ENCODE measurements at regions not wholly inside any gene's neighbourhood (a gene's known extent, or its start where the extent isn't known, plus 50 kb on each side); places are given as distances from the start of the nearest gene placed in this dataset.

DNA sequence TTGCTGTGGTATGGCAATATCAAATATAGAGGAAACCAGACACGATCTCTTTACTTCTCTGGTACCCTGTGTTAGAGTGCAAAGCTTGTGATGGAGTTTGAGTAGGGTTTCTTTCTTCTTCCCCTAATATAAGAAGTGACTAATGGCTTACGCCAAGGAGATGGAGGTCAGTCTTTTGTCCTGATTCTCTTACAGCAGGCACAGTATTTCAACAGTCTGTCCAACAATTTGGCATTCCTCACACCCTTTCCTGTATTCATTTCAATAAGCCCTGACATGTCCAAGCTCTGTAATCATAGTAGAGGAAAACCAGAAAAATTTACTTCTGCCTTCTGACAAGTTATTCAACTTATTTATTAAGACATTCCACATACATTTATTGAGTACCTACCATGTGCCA is 546.2 kb downstream of the TMEM135 start:
- WGBS (ENCODE audit: extremely low coverage, insufficient read length, low lambda C conversion rate), result no CpG with 5 or more reads among the region's 2 CpGs
- no peak overlapping the region for H3K18ac ChIP-seq (ENCODE audit: insufficient read length, low read depth, low read length)
- H4K91ac ChIP-seq (ENCODE audit: insufficient read length, low read depth, low read length), result no peak overlapping the region
- H3K56ac ChIP-seq (ENCODE audit: insufficient read length, low read depth, low read length), result no peak overlapping the region
- no peaks in the 10 kb centered on the region for H3K4me1 ChIP-seq (ENCODE audit: insufficient read depth, low read length)
- no peaks in the 10 kb centered on the region; the same call in 1 of the 2 replicates for H3K79me2 ChIP-seq (ENCODE audit: insufficient read depth, low read length)
- no peak overlapping the region for H3K27ac ChIP-seq (ENCODE audit: insufficient read length, low read depth, low read length)
- Mint-ChIP-seq H3K36me3 (ENCODE audit: insufficient read depth in 1 of 3, low read depth in 3 of 3) (peaks cover 0 to 9% (median 8%) of the 10 kb centered on the region in 3 experiments; a peak in 3 of 7 replicates), H3K4me3 (no peak overlapping the region), H3K27ac (no peak overlapping the region), H3K4me1 (peaks cover 6 to 8% of the 10 kb centered on the region in 2 experiments; a peak in 3 of 4 replicates), H3K9me3 (peaks cover 9 to 20% of the 10 kb centered on the region in 2 experiments; a peak in 4 of 5 replicates), H3K27me3 (ENCODE audit: low read depth) (no peaks in the 10 kb centered on the region)
- H2AFZ ChIP-seq (ENCODE audit: low read length), result no peak overlapping the region
- H4K8ac ChIP-seq (replicated peaks; ENCODE audit: insufficient read length, low read depth, low read length), result no peak overlapping the region
- no peak for DNase-seq
- no peak overlapping the region for H2BK20ac ChIP-seq (ENCODE audit: low read depth, low read length, poor library complexity, severe bottlenecking)
- no peak overlapping the region for H3K4ac ChIP-seq (ENCODE audit: low read depth, low read length)
- no peak overlapping the region for H3T11ph ChIP-seq (ENCODE audit: low read length)
- no peak overlapping the region for H3K14ac ChIP-seq (ENCODE audit: insufficient read depth, low read length)
- TF ChIP-seq, protein P1, sequence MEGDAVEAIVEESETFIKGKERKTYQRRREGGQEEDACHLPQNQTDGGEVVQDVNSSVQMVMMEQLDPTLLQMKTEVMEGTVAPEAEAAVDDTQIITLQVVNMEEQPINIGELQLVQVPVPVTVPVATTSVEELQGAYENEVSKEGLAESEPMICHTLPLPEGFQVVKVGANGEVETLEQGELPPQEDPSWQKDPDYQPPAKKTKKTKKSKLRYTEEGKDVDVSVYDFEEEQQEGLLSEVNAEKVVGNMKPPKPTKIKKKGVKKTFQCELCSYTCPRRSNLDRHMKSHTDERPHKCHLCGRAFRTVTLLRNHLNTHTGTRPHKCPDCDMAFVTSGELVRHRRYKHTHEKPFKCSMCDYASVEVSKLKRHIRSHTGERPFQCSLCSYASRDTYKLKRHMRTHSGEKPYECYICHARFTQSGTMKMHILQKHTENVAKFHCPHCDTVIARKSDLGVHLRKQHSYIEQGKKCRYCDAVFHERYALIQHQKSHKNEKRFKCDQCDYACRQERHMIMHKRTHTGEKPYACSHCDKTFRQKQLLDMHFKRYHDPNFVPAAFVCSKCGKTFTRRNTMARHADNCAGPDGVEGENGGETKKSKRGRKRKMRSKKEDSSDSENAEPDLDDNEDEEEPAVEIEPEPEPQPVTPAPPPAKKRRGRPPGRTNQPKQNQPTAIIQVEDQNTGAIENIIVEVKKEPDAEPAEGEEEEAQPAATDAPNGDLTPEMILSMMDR (conservative IDR thresholded peaks at IDR 0.05), result no peak
- H3K23me2 ChIP-seq (ENCODE audit: insufficient read length, low read depth, low read length, poor library complexity, severe bottlenecking), result no peaks in the 10 kb centered on the region
- no peak overlapping the region for H3K23ac ChIP-seq (ENCODE audit: insufficient read length, low read depth, low read length)
- H3K9ac ChIP-seq (ENCODE audit: extremely low read depth, insufficient read length, low read length), result no peak overlapping the region
- no peak overlapping the region for H2BK120ac ChIP-seq (ENCODE audit: low read depth, low read length, poor library complexity, severe bottlenecking)
- no peaks in the 10 kb centered on the region for H4K20me1 ChIP-seq (ENCODE audit: control insufficient read depth, insufficient read depth, insufficient read length)
- H3K79me1 ChIP-seq (ENCODE audit: insufficient read depth, low read depth, low read length, poor library complexity, severe bottlenecking), result no peaks in the 10 kb centered on the region
- H2AK5ac ChIP-seq (ENCODE audit: insufficient read length, low read length), result no peak overlapping the region
- H4K5ac ChIP-seq (ENCODE audit: insufficient read length, low read depth, low read length), result no peak overlapping the region
- no peak overlapping the region for H2BK5ac ChIP-seq (ENCODE audit: insufficient read length, low read length)
- no peak overlapping the region for H2BK15ac ChIP-seq (ENCODE audit: low read depth, low read length)
- no peaks in the 10 kb centered on the region for H3K27me3 ChIP-seq (ENCODE audit: insufficient read depth, low read length)
- H2BK12ac ChIP-seq (ENCODE audit: insufficient read length, low read depth, low read length), result no peak overlapping the region
- no peak overlapping the region for H3K4me2 ChIP-seq (ENCODE audit: insufficient read depth, insufficient read length, low read length)
- no peaks in the 10 kb centered on the region for H3K9me3 ChIP-seq (ENCODE audit: control insufficient read depth, low read depth, low read length)

Measured in H9 (cell line).